CD14-positive monocyte (primary cell): ENCODE measurements at regions not wholly inside any gene's neighbourhood (a gene's known extent, or its start where the extent isn't known, plus 50 kb on each side); places are given as distances from the start of the nearest gene placed in this dataset.

Source experiments
- DNase-seq, 3 donors: peaks; one replicate each; pipeline ENCODE4 v3.0.0-alpha.2; 2011 to 2022
- H2AFZ ChIP-seq: 2 replicates; pipeline ENCODE4 v1.6.0; 2012; ENCODE audit warnings: mild to moderate bottlenecking, low read depth, low read length, inconsistent platforms; ENCODE audit not compliant: insufficient read depth, poor library complexity, severe bottlenecking
- H3K27ac ChIP-seq, 2 donors: 1 replicate in 1 of 2; 2 replicates in 1 of 2; pipeline ENCODE4 v1.5.1; 2012 to 2013; ENCODE audit warnings: low read length in 2 of 2, control low read depth in 1 of 2, inconsistent platforms in 1 of 2, low read depth in 1 of 2, mild to moderate bottlenecking in 1 of 2
- H3K27me3 ChIP-seq, 2 donors: one replicate each; pipeline versions ENCODE4 v1.6.0 to v1.6.1; 2011 to 2013; ENCODE audit warnings: low read length in 2 of 2; ENCODE audit not compliant: control insufficient read depth in 2 of 2, insufficient read depth in 2 of 2
- H3K36me3 ChIP-seq, 2 donors: replicated peaks in 1 of 2; 1 replicate in 1 of 2; 2 replicates in 1 of 2; pipeline versions ENCODE4 v1.5.1 to v1.6.1; 2012 to 2013; ENCODE audit warnings: low read length in 2 of 2, control low read depth in 1 of 2, inconsistent platforms in 1 of 2, mild to moderate bottlenecking in 1 of 2; ENCODE audit not compliant: insufficient read depth in 2 of 2, control insufficient read depth in 1 of 2
- H3K4me1 ChIP-seq, 2 donors: 1 replicate in 1 of 2; 2 replicates in 1 of 2; pipeline versions ENCODE4 v1.5.1 to v1.6.1; 2012 to 2013; ENCODE audit warnings: low read length in 2 of 2, control low read depth in 1 of 2, inconsistent platforms in 1 of 2, mild to moderate bottlenecking in 1 of 2, moderate library complexity in 1 of 2; ENCODE audit not compliant: insufficient read depth in 2 of 2, control insufficient read depth in 1 of 2
- H3K4me2 ChIP-seq: replicated peaks from 2 replicates; pipeline ENCODE3; 2012; ENCODE audit warnings: low read length, moderate library complexity, mild to moderate bottlenecking; ENCODE audit not compliant: poor library complexity, severe bottlenecking; ENCODE audit errors: extremely low read depth
- H3K4me3 ChIP-seq, 3 experiments: fragments of 200-600 bp in 1 of 3; sonication (generic) in 1 of 3; replicated peaks in 1 of 3; 1 replicate in 2 of 3; 2 replicates in 1 of 3; pipeline ENCODE4 v1.5.1; 2011 to 2013; ENCODE audit warnings: low read length in 3 of 3, mild to moderate bottlenecking in 3 of 3, control low read depth in 2 of 3, low read depth in 2 of 3, inconsistent platforms in 1 of 3, moderate library complexity in 1 of 3
- H3K79me2 ChIP-seq: 2 replicates; pipeline ENCODE4 v1.6.0; 2012; ENCODE audit warnings: mild to moderate bottlenecking, control low read depth, inconsistent platforms, low read length, moderate library complexity; ENCODE audit not compliant: insufficient read depth
- H3K9ac ChIP-seq: 2 replicates; pipeline ENCODE4 v1.6.0; 2017; ENCODE audit warnings: low read length, mild to moderate bottlenecking; ENCODE audit not compliant: insufficient read depth, poor library complexity, severe bottlenecking
- H3K9me3 ChIP-seq, 2 donors: replicated peaks in 1 of 2; 1 replicate in 1 of 2; 2 replicates in 1 of 2; pipeline versions ENCODE4 v1.5.1 to v1.6.1; 2012 to 2013; ENCODE audit warnings: low read length in 2 of 2, control low read depth in 1 of 2; ENCODE audit not compliant: control insufficient read depth in 1 of 2, insufficient read depth in 1 of 2
- H4K20me1 ChIP-seq: 2 replicates; pipeline ENCODE4 v1.6.0; 2012; ENCODE audit warnings: mild to moderate bottlenecking, low read length, control low read depth, moderate library complexity; ENCODE audit not compliant: insufficient read depth
- H3K27ac Mint-ChIP-seq, 7 donors: one replicate each; pipeline ENCODE4 v1.8.0; 2020; ENCODE audit warnings: mild to moderate bottlenecking in 7 of 7, mixed read lengths in 7 of 7, moderate library complexity in 6 of 7, inconsistent platforms in 2 of 7
- H3K27me3 Mint-ChIP-seq, 3 donors: one replicate each; pipeline ENCODE4 v1.8.0; 2021 to 2022; ENCODE audit warnings: low read depth in 3 of 3, mild to moderate bottlenecking in 3 of 3, mixed read lengths in 3 of 3, moderate library complexity in 3 of 3, inconsistent platforms in 1 of 3
- H3K36me3 Mint-ChIP-seq, 2 donors: one replicate each; pipeline ENCODE4 v1.8.0; 2020; ENCODE audit warnings: mixed read lengths in 2 of 2, inconsistent platforms in 1 of 2, mild to moderate bottlenecking in 1 of 2
- H3K4me1 Mint-ChIP-seq: one replicate; pipeline ENCODE4 v1.8.0; 2020; ENCODE audit warnings: mild to moderate bottlenecking, mixed read lengths
- H3K4me3 Mint-ChIP-seq, 2 donors: one replicate each; pipeline ENCODE4 v1.8.0; 2020; ENCODE audit warnings: mild to moderate bottlenecking in 2 of 2, mixed read lengths in 2 of 2, moderate library complexity in 1 of 2
- H3K9me3 Mint-ChIP-seq, 7 donors: one replicate each; pipeline ENCODE4 v1.8.0; 2020 to 2022; ENCODE audit warnings: mixed read lengths in 7 of 7, mild to moderate bottlenecking in 6 of 7, moderate library complexity in 6 of 7, inconsistent platforms in 2 of 7
- WGBS: methylation state at CpG from one replicate; pipeline ENCODE4 v1.1.5; 2013; ENCODE audit warnings: missing lambda C conversion rate; ENCODE audit not compliant: insufficient coverage; 5-methylcytosine and 5-hydroxymethylcytosine counted together
- intact Hi-C, 2 donors: fragments of 100-400 bp; cut with micrococcal nuclease; formaldehyde crosslinking; loops; one replicate each; pipeline versions ENCODE4 v1.15.0 to v1.15.1; 2023
- TF ChIP-seq, protein P1 (sequence below): fragments of 200-600 bp; IDR thresholded peaks from one replicate; pipeline ENCODE4 v1.8.0; 2022; ENCODE audit warnings: antibody characterized with exemption, mild to moderate bottlenecking

- Histone ChIP-seq H3K9ac (no peak overlapping the region), H3K4me1 (peaks cover under 1 to 2% of the 10 kb centered on the region in 2 donors), H3K4me3 (no peak overlapping the region), H3K79me2 (no peaks in the 10 kb centered on the region), H3K9me3 (no peaks in the 10 kb centered on the region), H3K4me2 (no peak overlapping the region), H4K20me1 (no peaks in the 10 kb centered on the region), H3K36me3 (no peaks in the 10 kb centered on the region), H3K27me3 (no peaks in the 10 kb centered on the region), H3K27ac (no peak overlapping the region), H2AFZ (no peak overlapping the region)
- Mint-ChIP-seq H3K9me3 (peaks cover 0 to 7% (median 2%) of the 10 kb centered on the region in 7 donors), H3K27ac (no peak overlapping the region), H3K36me3 (no peaks in the 10 kb centered on the region), H3K27me3 (peaks cover 0 to 11% (median 2%) of the 10 kb centered on the region in 3 donors), H3K4me3 (no peak overlapping the region), H3K4me1 (peaks cover 4% of the 10 kb centered on the region)
- intact Hi-C loops: no loop called here
- DNase-seq: no peak
- TF ChIP-seq, protein P1, sequence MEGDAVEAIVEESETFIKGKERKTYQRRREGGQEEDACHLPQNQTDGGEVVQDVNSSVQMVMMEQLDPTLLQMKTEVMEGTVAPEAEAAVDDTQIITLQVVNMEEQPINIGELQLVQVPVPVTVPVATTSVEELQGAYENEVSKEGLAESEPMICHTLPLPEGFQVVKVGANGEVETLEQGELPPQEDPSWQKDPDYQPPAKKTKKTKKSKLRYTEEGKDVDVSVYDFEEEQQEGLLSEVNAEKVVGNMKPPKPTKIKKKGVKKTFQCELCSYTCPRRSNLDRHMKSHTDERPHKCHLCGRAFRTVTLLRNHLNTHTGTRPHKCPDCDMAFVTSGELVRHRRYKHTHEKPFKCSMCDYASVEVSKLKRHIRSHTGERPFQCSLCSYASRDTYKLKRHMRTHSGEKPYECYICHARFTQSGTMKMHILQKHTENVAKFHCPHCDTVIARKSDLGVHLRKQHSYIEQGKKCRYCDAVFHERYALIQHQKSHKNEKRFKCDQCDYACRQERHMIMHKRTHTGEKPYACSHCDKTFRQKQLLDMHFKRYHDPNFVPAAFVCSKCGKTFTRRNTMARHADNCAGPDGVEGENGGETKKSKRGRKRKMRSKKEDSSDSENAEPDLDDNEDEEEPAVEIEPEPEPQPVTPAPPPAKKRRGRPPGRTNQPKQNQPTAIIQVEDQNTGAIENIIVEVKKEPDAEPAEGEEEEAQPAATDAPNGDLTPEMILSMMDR: no peak
- 100% methylated on average over 1 of the region's 3 CpGs for WGBS
Measured at GRCh38 chr6:134702279-134702678, 247.6 kb downstream of the ALDH8A1 start.

- Histone ChIP-seq H3K27ac (no peak overlapping the region), H2AFZ (no peak overlapping the region), H3K36me3 (no peaks in the 10 kb centered on the region), H3K4me1 (no peaks in the 10 kb centered on the region), H3K4me2 (no peak overlapping the region), H3K79me2 (no peaks in the 10 kb centered on the region), H3K9me3 (no peaks in the 10 kb centered on the region), H3K9ac (no peak overlapping the region), H3K4me3 (no peak overlapping the region), H3K27me3 (no peaks in the 10 kb centered on the region), H4K20me1 (no peaks in the 10 kb centered on the region)
- Mint-ChIP-seq H3K27ac (no peak overlapping the region), H3K36me3 (no peaks in the 10 kb centered on the region), H3K4me1 (no peaks in the 10 kb centered on the region), H3K9me3 (peaks cover 0 to 7% (median 2%) of the 10 kb centered on the region in 7 donors), H3K27me3 (peaks cover 0 to 9% (median 0%) of the 10 kb centered on the region in 3 donors), H3K4me3 (no peak overlapping the region)
- intact Hi-C loops: no loop called here
- no peak for DNase-seq
- 89% methylated on average over 1 of the region's 1 CpG for WGBS
- TF ChIP-seq, protein P1: no peak
Measured at GRCh38 chr6:134701301-134701700, 248.6 kb downstream of the ALDH8A1 start.
